GM10266 (cell line): ENCODE measurements at regions not wholly inside any gene's neighbourhood (a gene's known extent, or its start where the extent isn't known, plus 50 kb on each side); places are given as distances from the start of the nearest gene placed in this dataset.

Experiments used
- DNase-seq: peaks from one replicate; pipeline ENCODE4 v3.0.0; 2012; ENCODE audit errors: extremely low spot score
- CTCF ChIP-seq: IDR thresholded peaks from 2 replicates; pipeline ENCODE4 v1.5.1; 2012; ENCODE audit warnings: mild to moderate bottlenecking, low read depth; ENCODE audit not compliant: control insufficient read depth, insufficient read depth; ENCODE audit errors: missing control alignments

- DNase-seq: no peak
These were observed 396.3 kb upstream of the POM121L12 start for GRCh38 chr7:52639126-52639525.

GRCh38 chr7:52635021-52635420, 400.4 kb upstream of the POM121L12 start:
- TF ChIP-seq CTCF: no peak
- DNase-seq: no peak

More at GRCh38 chr7:52639126-52639525, 396.3 kb upstream of the POM121L12 start:
- no peak for TF ChIP-seq CTCF

GRCh38 chr7:52620849-52621248, 414.6 kb upstream of the POM121L12 start:
- no peak for TF ChIP-seq CTCF
- no peak for DNase-seq

- no peak for DNase-seq
- no peak for TF ChIP-seq CTCF
These were observed 418.9 kb upstream of the POM121L12 start for GRCh38 chr7:52616552-52616951.

GRCh38 chr7:52615021-52615695, 420.3 kb upstream of the POM121L12 start:
- TF ChIP-seq CTCF: no peak
- DNase-seq: no peak

GRCh38 chr7:52609511-52609910, 425.9 kb upstream of the POM121L12 start:
- TF ChIP-seq CTCF: no peak
- DNase-seq: no peak

GRCh38 chr7:52592698-52593097, 442.7 kb upstream of the POM121L12 start:
- no peak for TF ChIP-seq CTCF
- no peak for DNase-seq
